Tibial nerve (tissue), 4 donors: ENCODE measurements at regions not wholly inside any gene's neighbourhood (a gene's known extent, or its start where the extent isn't known, plus 50 kb on each side); places are given as distances from the start of the nearest gene placed in this dataset.

Experiments used
- EP300 ChIP-seq, 2 donors: sonication (generic); formaldehyde crosslinking; IDR thresholded peaks; one replicate each; pipeline ENCODE4 v1.6.1; 2017; ENCODE audit warnings: antibody characterized with exemption in 2 of 2, mild to moderate bottlenecking in 1 of 2
- TF ChIP-seq, protein P1 (sequence below), 5 experiments: fragments of 200-600 bp in 3 of 5; fragments of 450-650 bp in 2 of 5; sonication (generic) in 3 of 5; IDR thresholded peaks; one replicate each; pipeline ENCODE4 v1.5.1; 2016 to 2019; ENCODE audit warnings: antibody characterized with exemption in 5 of 5, mild to moderate bottlenecking in 3 of 5, moderate library complexity in 2 of 5

DNA sequence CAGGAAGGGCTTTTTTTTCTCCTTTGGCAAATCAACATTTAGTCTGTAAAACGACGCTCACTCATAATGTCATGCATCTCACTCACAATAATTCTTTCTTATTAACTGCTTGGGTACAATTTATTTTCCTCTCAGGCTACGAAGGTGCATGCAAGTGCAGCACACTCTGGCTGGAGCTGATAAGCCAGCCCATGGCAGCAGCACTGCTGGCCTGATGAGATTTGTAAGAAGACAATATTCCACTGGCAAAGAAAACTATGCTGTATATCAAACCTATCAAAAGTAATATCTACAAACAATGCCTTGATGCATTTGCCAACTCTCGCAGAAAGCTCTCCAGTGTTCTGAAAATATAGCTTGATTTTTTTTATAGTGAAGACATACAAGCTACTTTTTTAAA lies 170.0 kb upstream of the PHF14 start:
- TF ChIP-seq, protein P1, sequence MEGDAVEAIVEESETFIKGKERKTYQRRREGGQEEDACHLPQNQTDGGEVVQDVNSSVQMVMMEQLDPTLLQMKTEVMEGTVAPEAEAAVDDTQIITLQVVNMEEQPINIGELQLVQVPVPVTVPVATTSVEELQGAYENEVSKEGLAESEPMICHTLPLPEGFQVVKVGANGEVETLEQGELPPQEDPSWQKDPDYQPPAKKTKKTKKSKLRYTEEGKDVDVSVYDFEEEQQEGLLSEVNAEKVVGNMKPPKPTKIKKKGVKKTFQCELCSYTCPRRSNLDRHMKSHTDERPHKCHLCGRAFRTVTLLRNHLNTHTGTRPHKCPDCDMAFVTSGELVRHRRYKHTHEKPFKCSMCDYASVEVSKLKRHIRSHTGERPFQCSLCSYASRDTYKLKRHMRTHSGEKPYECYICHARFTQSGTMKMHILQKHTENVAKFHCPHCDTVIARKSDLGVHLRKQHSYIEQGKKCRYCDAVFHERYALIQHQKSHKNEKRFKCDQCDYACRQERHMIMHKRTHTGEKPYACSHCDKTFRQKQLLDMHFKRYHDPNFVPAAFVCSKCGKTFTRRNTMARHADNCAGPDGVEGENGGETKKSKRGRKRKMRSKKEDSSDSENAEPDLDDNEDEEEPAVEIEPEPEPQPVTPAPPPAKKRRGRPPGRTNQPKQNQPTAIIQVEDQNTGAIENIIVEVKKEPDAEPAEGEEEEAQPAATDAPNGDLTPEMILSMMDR (IDR thresholded peaks at IDR 0.05) = no peak
- no peak for TF ChIP-seq EP300 (IDR thresholded peaks at IDR 0.05)
